Panc1 (cell line): ENCODE measurements at regions not wholly inside any gene's neighbourhood (a gene's known extent, or its start where the extent isn't known, plus 50 kb on each side); places are given as distances from the start of the nearest gene placed in this dataset.

Experiments used
- CTCF ChIP-seq: fragments of 450-650 bp; IDR thresholded peaks from 2 replicates; pipeline ENCODE4 v1.5.1; 2017; ENCODE audit warnings: mild to moderate bottlenecking
- POLR2AphosphoS5 ChIP-seq: IDR thresholded peaks from 2 replicates; pipeline ENCODE4 v1.6.1; 2012; ENCODE audit warnings: mild to moderate bottlenecking, low read depth, low read length, moderate library complexity
- SIN3A ChIP-seq: IDR thresholded peaks from 2 replicates; pipeline ENCODE4 v1.6.1; 2012; ENCODE audit warnings: low read depth, mild to moderate bottlenecking, low read length, moderate library complexity, borderline replicate concordance; ENCODE audit not compliant: insufficient read depth

- TF ChIP-seq CTCF (no peak), POLR2AphosphoS5 (no peak), SIN3A (no peak)
Measured at GRCh38 chr15:70236341-70237086, 138.8 kb upstream of the TLE3 start.
